Tibial nerve (tissue), 4 donors: ENCODE measurements at regions not wholly inside any gene's neighbourhood (a gene's known extent, or its start where the extent isn't known, plus 50 kb on each side); places are given as distances from the start of the nearest gene placed in this dataset.

Source experiments
- DNase-seq, 2 donors: peaks; one replicate each; pipeline ENCODE4 v3.0.0-alpha.2; 2019; ENCODE audit warnings: low spot score in 2 of 2
- H3K27ac ChIP-seq, 4 donors: fragments of 200-600 bp; sonication (generic) in 3 of 4; one replicate each; pipeline ENCODE4 v1.5.1; 2017 to 2019; ENCODE audit warnings: mild to moderate bottlenecking in 1 of 4
- H3K27me3 ChIP-seq, 2 donors: fragments of 200-600 bp; sonication (generic) in 1 of 2; one replicate each; pipeline versions ENCODE4 v1.5.1 to v1.6.0; 2017 to 2019
- H3K36me3 ChIP-seq, 3 donors: fragments of 200-600 bp; sonication (generic); one replicate each; pipeline ENCODE4 v1.5.1; 2018 to 2019
- H3K4me1 ChIP-seq, 4 donors: fragments of 200-600 bp; sonication (generic) in 3 of 4; one replicate each; pipeline ENCODE4 v1.5.1; 2017 to 2019
- H3K4me3 ChIP-seq, 4 donors: fragments of 200-600 bp; sonication (generic) in 3 of 4; one replicate each; pipeline ENCODE4 v1.5.1; 2017 to 2019; ENCODE audit warnings: mild to moderate bottlenecking in 1 of 4, moderate library complexity in 1 of 4
- H3K9me3 ChIP-seq, 4 donors: fragments of 200-600 bp; sonication (generic) in 3 of 4; one replicate each; pipeline ENCODE4 v1.5.1; 2017 to 2019
- CTCF ChIP-seq, 5 experiments: fragments of 200-600 bp in 3 of 5; fragments of 450-650 bp in 2 of 5; sonication (generic) in 3 of 5; IDR thresholded peaks; one replicate each; pipeline ENCODE4 v1.5.1; 2016 to 2019; ENCODE audit warnings: antibody characterized with exemption in 5 of 5, mild to moderate bottlenecking in 3 of 5, moderate library complexity in 2 of 5
- EP300 ChIP-seq, 2 donors: sonication (generic); formaldehyde crosslinking; IDR thresholded peaks; one replicate each; pipeline ENCODE4 v1.6.1; 2017; ENCODE audit warnings: antibody characterized with exemption in 2 of 2, mild to moderate bottlenecking in 1 of 2
- POLR2A ChIP-seq, 2 donors: fragments of 450-650 bp; IDR thresholded peaks; one replicate each; pipeline ENCODE4 v1.6.1; 2017; ENCODE audit warnings: antibody characterized with exemption in 2 of 2, mild to moderate bottlenecking in 2 of 2, moderate library complexity in 2 of 2
- WGBS, 2 donors: methylation state at CpG; one replicate each; pipeline ENCODE4 v1.1.5; 2018; 5-methylcytosine and 5-hydroxymethylcytosine counted together

DNA sequence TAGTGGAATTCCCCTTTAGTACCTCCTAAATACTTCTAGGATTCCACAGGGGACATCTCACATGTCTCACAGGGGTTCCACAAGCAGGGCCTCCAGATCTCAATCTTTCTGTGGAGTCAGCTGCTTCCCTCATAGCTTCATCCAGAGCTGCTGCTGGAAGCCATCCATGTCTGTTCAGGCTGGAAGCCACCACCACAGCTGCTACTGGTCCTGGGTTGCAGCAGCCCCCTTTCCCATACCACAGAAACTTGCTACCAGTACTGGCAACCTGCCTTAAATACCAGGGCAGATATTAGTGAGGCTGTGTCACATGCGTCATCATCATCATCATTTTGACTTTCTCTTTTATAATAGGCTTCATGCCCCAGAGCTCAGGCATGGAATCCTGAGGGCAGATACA lies 242.7 kb upstream of the NCAM1 start:
- no peaks in the 10 kb centered on the region for H3K4me1 ChIP-seq
- no peak for DNase-seq
- H3K36me3 ChIP-seq: no peaks in the 10 kb centered on the region
- TF ChIP-seq EP300 (IDR thresholded peaks at IDR 0.05) (no peak), CTCF (IDR thresholded peaks at IDR 0.05) (no peak), POLR2A (IDR thresholded peaks at IDR 0.05) (no peak)
- WGBS, 2 donors: 88 to 100% methylated on average over 1 of the region's 1 CpG
- H3K27ac ChIP-seq: no peak overlapping the region
- H3K27me3 ChIP-seq: no peaks in the 10 kb centered on the region
- H3K4me3 ChIP-seq: no peak overlapping the region
- no peaks in the 10 kb centered on the region for H3K9me3 ChIP-seq

DNA sequence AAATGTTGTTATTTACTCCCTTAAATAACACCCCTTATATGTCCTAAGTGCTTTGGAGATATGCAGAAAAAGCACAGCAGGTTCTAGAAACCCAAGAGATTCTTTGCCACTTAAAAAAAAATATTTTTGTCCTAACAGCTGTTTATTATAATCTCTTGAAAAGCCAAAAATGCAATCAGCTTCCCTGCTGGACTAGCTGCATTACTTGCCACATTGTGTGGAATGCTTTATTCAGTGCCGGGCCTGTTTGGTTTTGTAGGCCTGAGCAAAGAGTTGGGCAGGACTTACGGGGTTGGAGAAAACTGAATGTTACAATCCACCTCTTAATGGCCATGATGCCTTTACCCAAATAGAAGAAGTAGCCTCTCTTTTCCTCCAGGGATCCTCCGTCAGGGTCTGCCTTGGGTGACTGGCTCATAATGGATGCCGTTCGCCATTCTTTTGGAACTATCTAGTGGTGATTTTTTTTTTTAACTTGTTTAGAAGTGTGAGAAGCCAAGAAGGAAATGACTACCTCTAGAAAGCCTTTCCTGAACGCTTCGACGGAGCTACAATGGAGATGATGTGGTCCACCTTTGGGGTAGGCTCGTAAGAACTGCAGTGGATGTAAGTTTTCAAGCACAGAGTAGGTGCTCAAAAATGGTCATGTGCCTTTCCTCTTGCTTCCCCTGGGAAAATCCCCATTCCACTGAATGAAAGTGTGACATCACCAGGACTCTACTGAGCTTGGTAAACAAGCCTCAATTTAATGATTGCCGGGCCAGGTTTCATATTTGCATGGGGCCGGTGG lies 241.3 kb upstream of the NCAM1 start:
- Histone ChIP-seq H3K27ac (no peak overlapping the region), H3K4me1 (no peaks in the 10 kb centered on the region), H3K9me3 (no peaks in the 10 kb centered on the region), H3K27me3 (no peaks in the 10 kb centered on the region), H3K4me3 (no peak overlapping the region), H3K36me3 (no peaks in the 10 kb centered on the region)
- DNase-seq: no peak
- TF ChIP-seq CTCF (IDR thresholded peaks at IDR 0.05): no peak
- no peak for TF ChIP-seq EP300 (IDR thresholded peaks at IDR 0.05)
- no peak for TF ChIP-seq POLR2A (IDR thresholded peaks at IDR 0.05)
- WGBS, 2 donors: 88 to 92% methylated on average over 11 of the region's 11 CpGs

- Histone ChIP-seq H3K4me1 (no peaks in the 10 kb centered on the region), H3K36me3 (no peaks in the 10 kb centered on the region), H3K27me3 (no peaks in the 10 kb centered on the region), H3K27ac (no peak overlapping the region), H3K4me3 (no peak overlapping the region), H3K9me3 (no peaks in the 10 kb centered on the region)
- no peak for DNase-seq
- 70 to 82% methylated on average over 2 of the region's 2 CpGs for WGBS, 2 donors
- TF ChIP-seq EP300 (IDR thresholded peaks at IDR 0.05): no peak
- no peak for TF ChIP-seq CTCF (IDR thresholded peaks at IDR 0.05)
- TF ChIP-seq POLR2A (IDR thresholded peaks at IDR 0.05): no peak
Observed at GRCh38 chr11:112722148-112722547, 239.1 kb upstream of the NCAM1 start.

- Histone ChIP-seq H3K27me3 (no peaks in the 10 kb centered on the region), H3K36me3 (no peaks in the 10 kb centered on the region), H3K4me3 (no peak overlapping the region), H3K27ac (no peak overlapping the region), H3K4me1 (no peaks in the 10 kb centered on the region), H3K9me3 (no peaks in the 10 kb centered on the region)
- DNase-seq: no peak
- 73 to 78% methylated on average over 4 of the region's 4 CpGs for WGBS, 2 donors
- TF ChIP-seq POLR2A (IDR thresholded peaks at IDR 0.05) (no peak), EP300 (IDR thresholded peaks at IDR 0.05) (no peak)
Observed at GRCh38 chr11:112722876-112723275, 238.3 kb upstream of the NCAM1 start.

- DNase-seq: no peak
- no peak overlapping the region for H3K4me3 ChIP-seq
- WGBS, 2 donors: 72 to 75% methylated on average over 13 of the region's 13 CpGs
Observed at GRCh38 chr11:112723676-112724495, 237.3 kb upstream of the NCAM1 start.

More at GRCh38 chr11:112723676-112724495, 237.3 kb upstream of the NCAM1 start:
- H3K9me3 ChIP-seq: no peaks in the 10 kb centered on the region
- no peaks in the 10 kb centered on the region for H3K4me1 ChIP-seq
- no peaks in the 10 kb centered on the region for H3K27me3 ChIP-seq
- TF ChIP-seq EP300 (IDR thresholded peaks at IDR 0.05): no peak
- no peak for TF ChIP-seq CTCF (IDR thresholded peaks at IDR 0.05)
- no peak for TF ChIP-seq POLR2A (IDR thresholded peaks at IDR 0.05)
- no peak overlapping the region for H3K27ac ChIP-seq
- no peaks in the 10 kb centered on the region for H3K36me3 ChIP-seq
